ENCODE measurements at regions not wholly inside any gene's neighbourhood (a gene's known extent, or its start where the extent isn't known, plus 50 kb on each side); places are given as distances from the start of the nearest gene placed in this dataset.

DNA sequence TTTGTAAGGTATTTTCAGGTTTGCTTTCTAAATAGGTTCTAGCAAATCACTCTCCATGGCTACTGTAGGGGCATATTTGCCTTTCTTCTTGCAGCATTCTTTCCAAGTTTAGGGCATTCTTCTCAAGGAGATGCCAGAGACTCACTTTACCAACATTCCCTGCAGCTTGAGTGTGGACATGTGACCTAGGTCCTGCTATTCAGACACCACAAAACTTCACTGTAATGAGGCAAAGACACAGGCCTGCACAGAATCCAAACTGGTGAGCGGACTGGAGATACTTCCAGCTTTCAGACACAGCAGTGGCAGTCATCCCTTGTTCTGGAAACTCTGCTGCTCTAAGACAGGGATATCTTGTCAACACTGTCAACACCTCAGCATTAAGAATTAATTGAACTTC, 146.4 kb upstream of the PFN2 start:
- no peak for DNase-seq

DNA sequence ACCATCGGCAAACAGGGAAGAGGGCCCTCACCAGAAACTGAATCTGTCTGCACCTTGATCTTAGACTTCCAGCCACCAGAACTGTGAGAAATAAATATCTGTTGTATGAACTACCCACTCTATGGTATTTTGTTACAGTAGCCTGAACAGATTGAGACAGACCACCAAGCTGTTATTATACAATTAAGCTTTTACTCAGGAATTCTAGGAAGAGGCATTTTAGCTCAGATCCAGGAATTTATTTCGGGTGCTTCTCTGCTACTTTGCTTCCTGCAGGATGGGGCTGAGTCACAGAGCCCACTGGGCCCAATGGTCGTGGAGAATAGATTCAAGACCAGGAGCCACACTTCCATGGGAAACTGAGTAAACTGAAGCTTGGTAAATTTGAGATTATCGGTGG, 145.5 kb upstream of the PFN2 start:
- no peak for DNase-seq

DNA sequence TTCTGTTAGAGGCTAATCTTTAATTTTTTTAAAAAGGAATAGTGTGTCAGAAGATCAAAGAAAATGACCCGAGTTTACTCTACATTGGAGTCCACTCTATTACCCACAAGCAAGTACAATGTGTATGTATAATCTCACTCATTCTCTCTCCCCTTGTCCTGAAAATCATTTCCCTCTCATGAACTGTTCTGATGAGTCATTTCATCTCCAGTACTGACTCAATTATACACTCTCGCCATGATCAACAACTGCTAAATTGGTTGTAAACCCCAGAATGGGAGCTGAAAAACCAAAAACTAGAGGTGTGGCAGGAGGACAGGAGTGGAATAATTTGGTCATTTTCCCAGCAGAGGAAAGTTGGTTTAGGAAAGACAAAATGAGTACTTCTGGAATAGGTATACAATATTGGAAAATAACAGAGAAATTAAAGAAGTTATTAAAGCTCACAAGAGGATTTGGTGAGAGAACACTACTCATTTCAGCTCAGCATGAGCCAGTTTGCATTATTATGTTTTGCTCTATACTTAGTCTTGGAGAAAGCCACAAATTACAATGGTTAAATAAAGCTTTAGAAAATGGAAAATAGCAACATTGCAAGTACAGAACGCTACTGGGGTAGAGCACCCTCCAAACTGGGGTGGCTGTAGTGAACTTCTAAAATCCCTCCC, 144.3 kb upstream of the PFN2 start:
- no peak for DNase-seq

DNA sequence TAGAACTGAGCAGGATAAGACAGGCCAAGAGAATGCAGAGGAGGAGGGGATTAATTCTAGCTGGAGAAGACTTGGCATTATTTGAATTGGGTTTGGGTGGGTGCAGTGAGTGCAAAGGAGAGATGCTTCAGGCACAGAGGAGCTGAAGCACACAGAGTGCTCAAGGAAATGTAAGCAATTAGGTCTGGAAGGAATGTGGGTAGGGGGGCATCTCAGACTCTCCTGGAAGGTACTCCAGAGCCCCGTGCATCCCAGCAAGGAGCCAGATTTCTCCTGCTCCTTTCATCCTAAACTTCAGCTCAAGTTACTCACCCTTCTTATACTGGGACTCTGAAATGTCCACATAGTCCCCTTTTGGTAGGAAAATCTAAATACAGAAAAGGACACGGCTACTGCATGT, 143.6 kb upstream of the PFN2 start:
- DNase-seq: no peak

DNA sequence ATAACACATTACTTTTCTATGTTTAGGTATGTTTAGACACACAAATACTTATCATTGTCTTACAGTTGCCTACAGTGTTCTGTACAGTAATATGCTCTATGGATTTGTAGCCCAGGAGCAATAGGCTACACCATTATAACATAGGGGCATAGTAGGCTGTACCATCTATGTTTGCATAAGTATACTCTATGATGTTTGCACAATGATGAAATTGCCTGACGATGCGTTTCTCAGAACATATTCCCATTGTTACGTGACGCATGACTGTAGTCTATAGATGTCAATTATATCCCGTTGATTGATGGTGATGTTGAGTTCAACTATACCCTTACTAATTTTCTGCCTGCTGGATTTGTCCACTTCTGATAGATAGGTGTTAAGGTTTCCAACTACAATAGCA, 139.4 kb upstream of the PFN2 start:
- no peak for DNase-seq

DNA sequence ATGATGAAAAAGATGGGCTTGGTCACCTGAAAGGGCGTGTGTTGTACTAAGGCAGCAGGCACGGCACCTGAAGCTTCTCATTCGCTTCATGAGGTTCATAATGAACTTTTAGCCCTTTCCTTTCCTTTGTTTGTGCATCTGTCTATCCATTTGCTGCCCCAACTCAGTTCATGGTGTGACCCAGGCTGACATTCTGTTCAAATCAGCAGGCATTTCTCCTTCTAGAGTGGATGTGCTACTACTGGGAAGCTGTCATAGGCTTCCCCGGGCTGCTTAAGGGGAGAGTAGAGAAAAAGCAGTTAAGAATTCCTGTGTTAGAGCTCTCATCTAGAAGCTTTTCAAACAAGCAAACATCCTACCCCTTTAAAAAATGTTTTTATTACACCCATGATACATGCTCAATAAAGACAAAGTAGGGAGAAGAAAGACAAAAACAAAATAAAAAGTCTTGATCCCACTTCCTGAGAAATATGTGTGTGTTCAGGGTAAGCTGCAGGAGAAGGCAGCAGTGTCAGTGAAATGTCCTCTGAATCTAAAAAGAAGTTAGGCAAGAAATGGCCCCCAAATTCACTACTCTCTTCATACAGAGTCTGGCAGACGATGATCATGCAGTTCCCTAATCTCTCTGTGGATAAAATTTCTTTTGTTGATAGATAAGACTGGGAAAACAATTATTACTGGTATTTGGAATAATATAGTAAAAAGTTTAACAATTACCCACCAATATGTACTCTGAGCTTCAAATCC, 136.9 kb upstream of the PFN2 start:
- no peak for DNase-seq

DNA sequence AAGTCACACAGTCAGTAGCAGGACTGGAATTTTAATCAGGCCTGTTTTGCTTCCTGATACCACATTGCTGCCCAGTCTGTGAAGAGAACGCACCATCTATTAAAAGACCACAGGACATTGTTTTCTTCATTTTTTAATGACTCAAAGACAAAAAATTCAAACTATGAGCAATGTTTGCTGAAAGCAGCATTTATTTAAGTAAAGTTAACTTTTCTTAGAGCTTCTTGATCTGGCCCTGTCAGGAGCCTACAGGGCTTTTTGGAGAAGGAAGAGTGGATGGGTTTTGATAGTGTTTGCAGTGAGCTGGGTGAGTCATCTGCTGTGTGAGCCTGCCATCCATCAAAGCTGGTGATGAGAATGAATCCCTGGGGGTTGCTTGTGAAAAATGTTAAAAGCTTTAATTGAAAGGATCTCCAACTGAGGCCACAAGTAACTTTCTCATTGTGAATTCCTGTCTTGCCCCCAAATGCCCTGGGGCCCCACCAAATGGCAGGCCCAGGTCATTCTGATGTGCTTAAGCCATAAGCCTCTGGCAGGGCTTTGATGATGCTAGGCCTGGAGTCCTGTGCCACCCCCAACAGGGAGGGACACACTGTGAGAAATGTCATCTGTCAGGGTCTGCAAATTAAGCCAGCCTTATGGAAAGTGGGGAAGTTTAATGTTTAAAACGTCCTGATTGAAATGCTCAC, 136.2 kb upstream of the PFN2 start:
- no peak for DNase-seq

DNA sequence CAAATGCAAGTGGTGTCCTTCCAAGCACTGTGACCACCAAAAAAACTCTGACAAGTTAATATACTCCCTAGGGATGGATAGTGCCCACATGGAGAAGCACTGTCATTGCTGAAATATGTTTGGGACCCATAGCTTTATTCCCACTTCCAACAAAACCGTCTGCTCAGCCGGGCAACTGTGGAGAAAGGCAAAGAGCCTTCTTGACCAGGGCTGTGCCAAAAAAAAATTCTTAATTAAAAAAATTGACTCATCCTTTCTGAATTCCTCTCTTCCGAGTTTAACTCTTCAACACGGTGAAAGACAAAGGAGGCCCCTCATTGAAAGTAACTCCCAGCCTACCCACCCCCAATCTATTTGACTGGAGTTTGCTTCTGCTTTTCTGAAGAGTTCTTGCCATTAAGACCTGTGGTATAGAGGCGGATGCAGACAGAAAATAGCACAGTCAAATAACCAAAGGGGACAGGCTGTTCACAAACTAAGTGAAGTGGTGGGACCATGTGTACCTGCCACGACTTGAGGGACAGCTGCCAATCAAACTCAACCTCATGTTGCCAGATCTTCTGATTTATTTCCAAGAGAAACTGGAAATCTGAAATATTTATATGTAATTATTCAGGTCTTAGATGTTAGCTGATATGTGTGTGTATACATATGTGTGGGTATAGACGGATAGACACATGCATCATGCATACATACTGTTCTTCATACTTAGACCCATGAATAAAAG, 135.4 kb upstream of the PFN2 start:
- DNase-seq: no peak

DNA sequence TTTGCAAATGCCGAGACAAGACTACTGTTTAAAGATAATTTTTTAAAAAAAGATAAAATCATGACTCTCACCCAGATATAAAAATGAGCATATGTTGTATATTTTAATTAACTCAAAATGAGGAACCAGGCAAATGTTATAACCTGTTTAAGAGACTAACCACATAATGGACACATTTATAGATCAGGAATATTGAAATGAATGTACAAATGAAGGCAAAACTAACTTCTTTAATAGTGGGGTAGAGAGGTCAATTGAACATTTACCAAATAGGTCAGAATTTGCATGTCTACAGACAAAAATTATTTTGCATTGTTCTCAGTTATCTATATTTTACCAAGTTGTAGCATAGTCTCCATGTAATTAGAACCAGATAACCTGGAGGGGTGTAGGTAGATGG, 134.3 kb upstream of the PFN2 start:
- no peak for DNase-seq

DNA sequence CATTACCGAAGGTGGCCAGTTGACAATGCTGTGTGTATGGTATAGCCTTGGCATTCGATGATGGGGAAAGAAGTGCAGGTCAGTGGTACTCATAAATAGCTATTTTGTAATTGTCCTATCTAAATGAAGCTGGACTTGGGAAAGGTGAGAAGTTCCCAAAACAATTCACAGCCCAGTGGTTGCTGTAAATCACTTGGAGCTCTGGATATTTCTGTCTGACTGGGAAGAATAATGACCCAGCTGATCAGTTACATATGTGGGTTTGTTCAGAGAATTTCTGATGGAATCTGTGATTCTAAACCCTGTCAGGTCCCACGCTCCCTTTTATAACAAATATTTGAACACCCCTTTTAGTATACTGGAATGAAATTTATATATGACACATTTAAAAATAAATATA, 133.9 kb upstream of the PFN2 start:
- no peak for DNase-seq

DNA sequence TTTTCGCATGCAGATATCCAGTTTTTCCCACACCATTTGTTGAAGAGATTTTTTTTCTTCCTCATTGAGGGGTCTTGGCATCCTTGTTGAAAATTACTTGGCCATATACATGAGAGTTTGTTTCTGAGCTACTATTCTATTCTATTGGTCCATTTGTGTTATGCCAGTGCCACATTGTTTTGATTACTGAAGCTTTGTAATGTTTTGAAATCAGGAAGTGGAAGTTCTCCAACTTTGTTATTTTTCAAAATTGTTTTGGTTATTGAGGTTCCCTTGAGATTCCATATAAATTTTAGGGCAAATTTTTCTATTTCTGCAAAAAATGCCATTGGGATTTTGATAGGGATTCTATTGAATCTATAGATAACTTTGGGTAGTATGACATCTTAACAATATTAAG, 130.3 kb upstream of the PFN2 start:
- DNase-seq: no peak

DNA sequence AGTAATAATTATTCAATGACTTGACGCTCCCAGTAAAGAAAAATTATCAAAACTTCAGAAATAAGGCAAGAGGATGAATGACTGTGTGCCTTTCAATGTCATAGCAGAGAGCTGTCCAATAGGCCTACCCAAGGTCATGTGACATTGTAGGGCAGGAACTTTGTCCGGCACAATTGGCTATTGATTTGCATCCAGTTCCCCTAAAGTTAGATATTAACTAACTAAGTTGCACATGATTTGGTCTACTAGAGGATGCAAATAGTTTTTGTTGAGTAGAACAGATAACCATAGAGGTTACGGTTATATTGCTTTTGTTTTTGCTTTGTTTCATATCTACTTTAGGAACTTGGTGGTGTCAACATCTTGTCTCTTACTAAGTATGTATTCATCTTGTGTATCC, 127.9 kb upstream of the PFN2 start:
- no peak for DNase-seq

DNA sequence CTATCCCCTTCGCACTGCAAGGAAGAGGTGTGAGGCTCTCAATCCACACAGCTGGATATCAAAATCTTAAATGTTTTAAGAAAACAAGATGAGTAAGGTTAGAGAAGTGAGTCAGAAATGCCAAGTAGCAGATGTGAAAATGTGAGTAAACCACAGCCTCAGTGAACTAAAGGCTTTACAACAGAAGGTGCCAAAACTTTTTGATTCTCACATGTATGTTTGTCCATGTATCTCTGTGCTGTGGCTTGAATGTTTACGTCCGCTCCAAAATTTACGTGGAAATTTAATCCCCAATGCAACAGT, 126.8 kb upstream of the PFN2 start:
- DNase-seq: no peak

DNA sequence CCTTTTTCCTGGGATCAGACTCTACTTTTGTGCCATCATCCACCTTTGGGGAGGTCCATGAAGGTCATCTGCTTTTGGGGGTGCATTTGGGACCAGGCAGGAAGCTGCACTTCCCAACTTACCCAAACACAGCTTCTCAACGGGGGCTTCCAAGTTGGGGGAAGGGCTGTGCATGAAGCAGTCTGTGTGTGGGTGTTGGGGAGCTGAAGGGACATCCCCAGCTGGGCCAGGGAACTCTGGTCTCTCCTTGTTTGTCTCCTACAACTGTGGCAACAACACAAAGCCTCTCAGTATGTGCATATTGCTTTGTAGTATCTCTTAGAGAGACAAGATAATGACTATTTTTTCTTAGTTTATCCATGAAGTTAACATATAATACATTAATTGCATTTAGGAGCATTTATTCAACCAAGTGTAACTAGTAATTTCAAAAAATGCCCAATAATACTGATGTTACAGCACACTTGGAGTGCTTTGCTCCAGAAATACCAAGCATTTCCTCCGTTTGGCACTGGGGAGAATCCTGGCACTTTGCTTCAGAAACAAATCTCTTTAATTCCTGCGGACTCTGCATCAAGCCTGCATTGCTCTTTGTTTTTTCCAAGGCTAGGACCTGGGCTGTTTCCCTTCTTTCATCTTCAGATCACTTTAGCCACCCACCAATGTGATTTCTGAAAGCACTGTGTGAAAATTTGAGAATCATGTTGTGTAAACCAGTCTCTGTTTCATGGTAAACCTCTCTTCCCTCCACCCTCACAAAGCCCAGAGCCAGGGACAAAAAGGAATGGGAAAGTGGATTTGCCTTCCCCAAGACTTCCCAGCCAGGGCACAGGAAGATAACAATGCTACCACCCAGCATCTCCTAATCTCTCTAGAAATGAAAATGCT, 126.2 kb upstream of the PFN2 start:
- no peak for DNase-seq

DNA sequence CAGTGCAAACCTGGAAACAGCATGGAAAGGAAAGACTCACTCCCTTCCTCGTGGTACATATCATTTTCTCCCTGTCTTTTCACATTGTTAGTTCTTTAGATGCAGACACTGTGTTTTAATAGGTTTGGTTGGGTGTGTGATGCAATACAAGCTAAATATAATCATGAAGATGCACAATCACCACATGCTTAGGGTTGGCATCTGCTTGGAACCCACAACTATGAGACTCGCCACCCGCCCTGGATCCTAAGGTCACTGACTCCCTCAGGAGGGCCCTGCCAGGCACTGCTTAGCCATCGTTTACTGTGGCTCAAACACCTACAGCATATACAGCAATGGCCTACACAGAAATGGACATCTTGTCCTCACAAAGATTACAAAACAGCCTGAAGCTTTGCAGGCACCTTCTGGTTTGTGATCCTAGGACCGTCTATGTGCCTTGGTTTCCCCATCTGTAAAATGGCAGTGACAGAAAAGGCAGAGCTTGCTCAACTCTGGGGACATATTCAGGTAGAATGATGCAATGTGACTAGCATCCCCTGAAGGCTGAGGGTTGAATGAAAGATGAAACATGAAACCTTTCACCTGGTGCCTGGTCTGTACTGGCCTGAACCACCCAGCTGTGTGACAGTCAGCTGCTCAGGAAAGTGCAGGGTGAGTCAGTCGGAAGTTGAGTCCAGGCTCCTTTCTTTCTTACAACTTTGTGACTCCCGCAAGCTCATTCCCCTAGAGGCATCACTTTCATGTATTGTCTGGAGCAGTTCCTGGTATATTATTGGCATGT, 123.6 kb upstream of the PFN2 start:
- DNase-seq: no peak

DNA sequence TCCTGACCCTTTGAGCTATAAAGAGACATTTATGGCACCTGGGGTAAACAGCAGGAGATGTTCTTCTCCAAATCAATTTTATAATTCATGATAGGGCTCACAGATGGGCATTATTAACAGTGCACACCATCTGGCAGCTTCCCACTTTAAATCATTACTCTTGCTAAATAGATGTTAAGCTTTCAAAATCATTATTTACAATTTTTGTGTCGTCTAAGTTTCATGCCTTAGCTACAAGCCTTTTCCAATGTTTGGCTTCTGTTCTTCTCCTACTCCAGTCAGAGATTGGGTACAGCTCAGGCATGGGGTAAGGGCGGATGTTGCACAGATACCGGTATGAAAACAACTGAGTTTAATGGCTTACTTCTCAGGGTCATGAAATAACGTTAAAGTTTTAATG, 120.9 kb upstream of the PFN2 start:
- DNase-seq: no peak

DNA sequence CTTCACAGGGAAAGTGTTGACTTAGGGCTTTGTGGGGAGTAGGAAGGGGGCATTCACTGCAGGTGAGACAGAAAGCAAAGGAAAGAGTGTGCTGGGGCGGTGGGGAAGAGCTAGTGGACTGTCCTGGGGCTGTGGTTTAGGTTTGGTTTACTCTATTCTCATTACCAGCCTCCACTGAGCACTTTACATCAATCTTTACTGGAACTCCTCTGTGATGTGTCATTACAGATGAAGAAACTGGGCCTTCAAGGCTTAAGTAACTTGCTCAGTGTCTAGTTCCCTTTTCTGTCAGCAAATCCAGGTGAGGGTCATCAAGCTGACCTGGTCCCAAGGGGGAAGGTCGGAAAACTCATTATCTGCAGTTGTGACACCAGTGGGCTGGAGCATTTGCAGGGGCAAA, 120.2 kb upstream of the PFN2 start:
- DNase-seq: no peak

DNA sequence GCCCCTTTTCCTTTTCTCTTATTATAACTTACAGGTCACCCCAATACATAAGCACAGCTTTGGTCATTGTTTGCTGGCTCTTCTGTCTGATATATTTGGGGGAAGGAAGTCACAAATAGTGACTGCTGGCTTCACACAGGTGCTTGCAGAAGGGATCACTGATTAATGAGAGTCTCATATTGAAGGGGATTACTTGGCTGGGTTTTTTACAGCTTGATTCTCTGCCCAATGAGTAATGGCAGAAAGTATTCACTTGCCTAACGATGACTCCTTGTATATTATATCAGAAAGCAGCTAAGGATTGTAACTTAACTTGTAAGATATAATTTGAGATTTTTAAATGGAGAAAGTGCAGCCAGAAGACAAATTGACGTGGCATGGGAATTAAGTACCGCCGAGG, 119.3 kb upstream of the PFN2 start:
- no peak for DNase-seq

DNA sequence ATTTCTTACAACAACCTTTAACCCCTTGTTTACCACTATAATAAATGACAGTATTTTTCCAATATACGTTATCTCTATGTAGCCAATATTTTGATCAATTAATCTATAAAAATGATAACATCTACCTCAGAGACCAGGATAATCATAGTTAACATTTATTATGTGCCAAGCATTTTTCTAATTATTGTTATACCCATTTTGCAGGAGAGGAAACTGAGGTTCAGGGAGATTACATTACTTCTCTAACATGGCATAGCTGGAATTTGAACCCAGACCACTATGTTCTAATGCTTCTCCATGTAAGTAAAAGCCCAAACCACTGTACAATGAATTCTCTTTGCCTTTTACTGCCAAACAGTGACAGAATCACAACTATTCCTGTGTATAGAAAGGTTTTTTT, 113.4 kb upstream of the PFN2 start:
- DNase-seq: no peak

DNA sequence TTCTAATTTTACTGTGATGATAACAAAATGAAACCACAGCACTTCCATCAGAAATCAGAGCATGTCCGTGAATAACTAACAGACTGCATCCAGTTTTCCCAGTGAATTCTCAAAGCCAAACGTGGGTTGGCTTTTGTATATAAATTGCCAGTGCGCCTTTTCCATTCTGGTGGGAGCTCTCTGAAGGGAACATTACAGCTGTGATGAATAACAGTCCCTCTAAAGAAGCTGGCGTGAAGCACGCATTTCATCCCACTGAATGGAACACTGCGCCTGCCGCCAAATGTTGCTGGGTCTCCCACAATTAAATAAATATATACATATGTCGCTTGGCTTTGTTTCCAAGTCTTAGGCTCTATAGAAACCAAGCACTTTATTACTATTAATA, 113.0 kb upstream of the PFN2 start:
- DNase-seq: no peak

DNA sequence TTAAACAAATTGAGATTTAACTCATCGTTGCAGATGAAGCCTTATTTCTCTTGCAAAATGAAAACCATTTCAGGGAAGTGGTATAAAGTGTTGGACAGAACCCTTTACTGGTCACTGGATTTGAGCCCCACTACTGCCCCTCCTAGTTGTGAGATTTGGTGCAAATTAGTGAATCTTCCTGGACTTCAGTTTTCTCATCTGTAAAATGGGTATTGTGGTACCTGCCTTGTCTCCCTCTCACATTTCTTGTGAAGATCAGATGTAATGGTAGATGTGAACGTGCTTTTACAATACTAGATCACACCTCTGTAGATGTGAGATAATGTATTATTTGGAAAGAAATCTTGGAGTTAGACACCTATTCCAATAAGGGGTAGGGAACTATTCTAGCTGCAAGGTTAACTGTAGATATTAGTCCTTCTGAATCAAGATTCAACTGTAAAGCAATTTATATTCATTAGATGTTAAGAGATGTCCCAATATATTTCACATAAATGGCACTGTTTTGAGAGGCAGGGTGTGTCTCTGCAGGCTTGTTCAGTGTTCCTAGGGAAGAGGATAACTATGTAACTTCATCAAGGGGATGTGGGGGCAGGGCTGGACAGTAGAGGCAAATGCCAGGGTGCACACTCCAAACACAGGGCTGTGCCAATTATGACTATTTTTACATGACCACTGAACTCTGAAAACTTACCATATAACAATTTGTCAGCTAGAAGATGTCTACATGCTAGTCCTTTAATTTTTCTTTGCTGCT, 112.4 kb upstream of the PFN2 start:
- DNase-seq: no peak
